HG03354 (cell line): ENCODE measurements at regions not wholly inside any gene's neighbourhood (a gene's known extent, or its start where the extent isn't known, plus 50 kb on each side); places are given as distances from the start of the nearest gene placed in this dataset.
A peak's percentile ranks its signal among the peaks of the same experiment; 100 is the strongest.
"Not testable (repeated sequence)": the region's sequence is repeated elsewhere in the genome, so short reads cannot be mapped to it uniquely, and the experiment has no call there.

ENCODE experiments used
- ATAC-seq: cut with Tn5 transposase; IDR thresholded peaks from one replicate; pipeline ENCODE4 v1.9.1; 2021; ENCODE audit warnings: mild to moderate bottlenecking; ENCODE audit not compliant: unreplicated experiment, poor library complexity, severe bottlenecking

GRCh38 chr1:192418552-192419285, 101.9 kb downstream of the RGS21 start:
- ATAC-seq, result no peak

- ATAC-seq, result no peak
These were observed 113.9 kb downstream of the RGS21 start for GRCh38 chr1:192430644-192431043.

GRCh38 chr1:192435704-192436103, 118.9 kb downstream of the RGS21 start:
- no peak for ATAC-seq

GRCh38 chr1:192436441-192437078, 119.8 kb downstream of the RGS21 start:
- no peak for ATAC-seq

- no peak for ATAC-seq
These were observed 121.9 kb downstream of the RGS21 start for GRCh38 chr1:192438737-192439136.

DNA sequence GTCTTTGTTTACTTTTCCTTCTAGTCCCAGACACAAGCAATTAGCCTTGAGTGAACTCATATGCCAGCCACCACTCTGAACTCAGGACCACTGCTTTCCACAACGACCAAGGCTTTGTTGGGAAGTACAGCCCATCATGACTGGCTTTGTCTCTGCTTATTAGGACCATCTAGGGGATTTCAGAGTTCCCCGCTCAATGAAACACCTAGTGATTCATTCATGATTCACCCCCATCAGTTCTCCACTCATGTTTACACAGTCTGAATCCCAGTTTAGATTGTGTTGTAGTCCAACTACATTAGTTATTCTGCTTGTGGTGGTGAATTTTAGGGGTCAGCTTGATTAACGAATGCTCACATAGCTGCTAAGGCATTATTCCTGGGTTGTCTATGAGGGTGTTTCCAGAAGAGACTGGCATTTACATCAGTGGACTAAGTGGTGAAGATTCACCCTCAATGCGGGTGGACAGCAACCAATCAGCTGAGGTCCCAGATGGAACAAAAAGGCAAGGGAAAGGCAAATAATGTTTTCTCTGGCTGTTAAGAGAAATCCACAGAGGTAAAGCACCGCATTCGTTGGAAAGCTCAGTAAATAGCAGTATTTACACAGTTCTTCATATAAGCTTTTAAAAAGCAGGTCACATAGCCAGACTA, 122.7 kb downstream of the RGS21 start:
- no peak for ATAC-seq

DNA sequence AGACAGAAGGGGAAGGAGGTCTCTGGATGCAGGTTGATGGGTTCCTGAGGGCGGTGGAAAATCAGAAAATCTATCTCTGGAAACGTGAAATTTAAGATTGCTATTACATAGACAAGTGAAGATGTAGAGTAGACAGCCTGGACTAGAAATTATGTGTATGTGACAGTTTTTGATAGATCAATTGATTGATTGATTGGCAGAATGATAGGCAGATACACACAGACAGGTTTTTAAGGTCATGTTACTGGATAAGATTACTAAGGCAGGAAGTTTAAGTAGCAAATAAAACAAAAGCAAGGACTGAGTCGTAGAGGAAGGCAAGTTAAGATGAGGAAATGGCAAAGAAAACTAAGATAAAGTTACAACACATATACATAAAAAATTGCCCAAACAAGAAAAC, 124.7 kb downstream of the RGS21 start:
- ATAC-seq, result no peak

DNA sequence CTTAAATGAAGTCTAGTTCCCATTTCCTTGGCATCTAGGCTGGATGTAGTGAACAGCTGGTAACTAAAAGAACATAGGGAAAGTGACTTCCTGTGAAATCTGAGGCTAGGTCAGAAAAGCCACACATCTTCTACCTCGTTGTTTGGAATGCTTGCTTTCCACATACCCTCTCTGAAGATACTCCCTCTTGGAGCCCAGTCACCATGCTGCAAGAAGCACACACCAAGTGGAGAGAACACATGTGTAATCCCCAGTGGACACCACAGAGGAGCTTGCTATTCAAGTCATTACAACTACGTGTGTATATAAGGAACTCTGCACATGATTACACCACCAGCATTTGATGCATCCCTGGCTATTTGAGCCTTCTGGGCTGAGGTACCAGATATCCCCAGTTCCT, 125.9 kb downstream of the RGS21 start:
- no peak for ATAC-seq

- no peak for ATAC-seq
These were observed 126.8 kb downstream of the RGS21 start for GRCh38 chr1:192443616-192444015.

- no peak for ATAC-seq
These were observed 128.4 kb downstream of the RGS21 start for GRCh38 chr1:192445241-192445640.

DNA sequence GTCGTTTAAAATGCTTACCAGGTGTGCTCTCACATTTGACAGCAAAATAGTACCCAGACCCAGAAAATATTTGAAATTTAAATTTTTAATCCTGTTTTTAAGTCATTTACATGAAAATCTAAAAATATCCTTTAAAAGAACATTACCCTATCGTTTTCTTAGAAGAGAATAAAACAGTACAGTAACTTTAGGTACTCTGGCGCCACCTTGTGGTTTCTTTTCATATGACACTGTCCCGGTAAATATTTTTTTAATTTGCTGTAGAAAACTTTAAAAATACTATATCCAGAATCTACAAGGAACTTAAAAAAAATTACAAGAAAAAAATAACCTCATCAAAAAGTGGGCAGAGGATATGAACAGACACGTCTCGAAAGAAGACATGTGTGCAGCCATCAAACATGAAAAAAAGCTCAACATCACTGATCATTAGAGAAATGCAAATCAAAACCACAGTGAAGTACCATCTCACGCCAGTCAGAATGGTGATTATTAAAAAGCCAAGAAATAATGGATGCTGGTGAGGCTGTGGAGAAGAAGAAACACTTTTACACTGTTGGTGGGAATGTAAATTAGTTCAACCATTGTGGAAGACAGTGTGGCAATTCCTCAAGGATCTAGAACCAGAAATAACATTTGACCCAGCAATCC, 129.2 kb downstream of the RGS21 start:
- ATAC-seq, result peak; percentile 84

DNA sequence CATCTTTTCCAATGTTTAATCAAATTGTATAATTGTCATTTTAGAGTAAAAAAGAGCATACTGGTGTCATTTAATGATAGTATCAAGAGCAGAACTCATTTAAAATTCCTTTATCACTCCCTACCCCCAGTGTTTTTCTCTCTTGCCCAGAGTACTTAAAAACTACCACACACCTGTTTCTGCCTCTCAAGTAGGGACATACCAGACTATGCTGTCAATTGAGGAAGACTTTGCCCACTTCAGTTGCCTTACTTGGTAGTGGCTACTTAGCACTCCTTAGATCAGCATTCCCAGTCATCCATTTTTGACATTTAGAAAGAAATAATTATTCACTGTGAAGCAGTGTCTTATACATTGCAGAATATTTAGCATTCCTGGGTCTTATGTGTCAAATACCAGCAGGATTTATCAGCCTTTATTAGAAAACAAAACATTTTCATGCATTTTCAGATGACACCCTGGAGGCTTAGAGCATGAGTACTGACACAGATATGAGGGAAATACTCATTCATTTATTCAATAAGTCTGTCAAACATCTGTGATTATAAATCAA, 127.5 kb upstream of the RGS1 start:
- no peak for ATAC-seq

DNA sequence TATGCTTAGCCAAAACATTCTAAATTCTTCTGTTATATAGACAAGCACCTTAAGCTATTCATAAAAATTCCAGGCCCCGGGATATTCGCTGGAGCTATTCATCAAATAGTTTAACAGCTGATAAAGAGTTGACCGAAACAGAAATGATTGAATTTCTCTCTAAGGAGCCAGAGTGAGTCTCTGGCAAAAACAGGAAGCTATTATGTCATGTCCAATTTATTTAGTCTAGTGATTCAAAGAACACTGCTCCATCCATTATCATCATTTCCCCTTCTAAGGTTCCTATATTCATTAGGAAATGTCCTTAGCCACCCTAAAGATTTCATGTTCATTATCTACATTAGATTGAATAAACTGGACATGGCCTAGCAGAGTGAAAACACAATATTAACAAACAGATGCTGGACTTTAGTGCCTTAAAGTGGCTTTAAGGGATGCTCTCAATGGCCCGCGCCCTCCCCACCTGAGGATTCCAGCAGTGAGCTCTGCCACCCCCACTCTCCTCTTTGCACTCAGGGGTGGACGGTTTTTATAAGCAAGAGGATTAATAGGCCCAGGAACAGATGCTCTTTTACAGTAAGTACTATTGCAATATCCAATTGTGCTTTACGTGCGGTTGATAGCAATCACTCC, 122.1 kb upstream of the RGS1 start:
- no peak for ATAC-seq

DNA sequence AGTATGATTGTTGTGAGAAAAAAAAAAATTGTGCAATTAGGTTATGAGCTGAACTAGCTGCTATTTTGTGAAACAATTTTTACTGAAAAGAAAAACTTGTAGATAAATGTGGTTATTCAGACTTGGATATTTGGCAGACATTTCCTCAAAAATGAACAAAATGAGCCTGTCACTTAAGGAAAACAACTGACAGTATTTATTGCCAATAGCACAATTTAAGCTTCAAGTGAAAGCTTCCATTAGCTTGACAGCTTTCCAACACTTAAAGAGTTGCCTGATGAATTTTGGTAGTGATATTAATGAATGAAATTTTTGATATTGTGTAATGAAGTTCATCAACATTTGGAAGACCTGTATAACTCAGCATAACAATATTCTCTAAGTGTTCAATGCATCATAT, 116.1 kb upstream of the RGS1 start:
- no peak for ATAC-seq

GRCh38 chr1:192461684-192462083, 113.9 kb upstream of the RGS1 start:
- ATAC-seq, result no peak

- no peak for ATAC-seq
These were observed 113.0 kb upstream of the RGS1 start for GRCh38 chr1:192462616-192463015.

DNA sequence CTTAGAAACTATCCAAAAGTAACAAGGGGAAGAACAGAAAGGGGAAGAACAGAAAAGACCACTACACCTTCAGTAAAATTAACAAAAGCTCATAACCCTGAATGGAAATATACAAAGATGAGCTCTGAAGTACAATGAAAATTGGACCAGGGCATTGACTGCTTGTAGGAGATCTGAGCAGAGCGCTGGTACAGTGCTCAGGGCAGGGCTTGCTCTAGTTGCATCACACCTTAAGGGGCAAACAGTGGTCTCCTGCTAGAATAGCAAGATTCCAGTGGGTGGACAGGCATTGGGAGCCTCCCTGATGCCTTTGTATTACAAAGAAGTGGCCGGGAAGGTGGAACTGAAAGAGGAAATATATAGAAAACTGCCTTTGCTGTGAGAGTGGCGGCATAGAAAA, 111.9 kb upstream of the RGS1 start:
- ATAC-seq, result no peak

DNA sequence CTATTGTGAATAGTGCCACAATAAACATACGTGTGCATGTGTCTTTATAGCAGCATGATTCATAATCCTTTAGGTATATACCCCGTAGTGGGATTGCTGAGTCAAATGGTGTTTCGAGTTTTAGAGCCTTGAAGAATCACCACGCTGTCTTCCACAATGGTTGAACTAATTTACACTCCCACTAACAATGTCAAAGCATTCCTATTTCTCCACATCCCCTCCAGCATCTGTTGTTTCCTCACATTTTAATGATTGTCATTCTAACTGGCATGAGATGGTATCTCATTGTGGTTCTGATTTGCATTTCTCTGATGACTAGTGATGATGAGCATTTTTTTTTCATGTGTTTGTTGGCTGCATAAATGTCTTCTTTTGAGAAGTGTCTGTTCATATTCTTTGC, 110.4 kb upstream of the RGS1 start:
- ATAC-seq, result not testable (repeated sequence)

DNA sequence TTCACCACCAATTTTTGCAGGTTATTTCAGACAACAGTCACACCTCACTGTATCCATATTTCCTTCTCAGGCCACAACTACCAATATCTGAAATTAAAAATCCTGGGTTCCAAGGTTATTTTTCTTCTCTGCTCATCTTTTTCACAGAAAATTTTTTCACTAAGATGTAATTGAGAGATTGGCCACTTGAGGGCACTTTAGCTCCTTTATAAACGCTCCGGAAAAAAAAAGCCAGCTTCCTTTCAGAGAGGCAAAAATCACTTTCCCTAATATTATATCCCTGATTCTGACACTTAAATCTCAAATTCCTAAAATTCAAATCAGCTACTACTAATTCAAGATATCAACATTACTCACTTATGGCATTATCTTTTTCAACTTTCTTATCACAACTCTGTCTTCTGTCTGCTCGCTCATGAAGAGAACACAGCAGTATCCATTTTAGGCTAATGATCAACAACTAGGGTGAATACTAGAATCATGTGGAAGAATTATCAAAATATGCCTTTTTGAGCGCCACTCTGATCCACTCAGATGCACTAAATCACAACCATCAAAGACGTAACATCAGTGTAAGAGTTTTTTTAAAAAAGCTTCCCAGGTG, 101.4 kb upstream of the RGS1 start:
- no peak for ATAC-seq

- ATAC-seq, result no peak
These were observed 100.2 kb upstream of the RGS1 start for GRCh38 chr1:192475329-192475728.
